H1 (cell line): ENCODE measurements at regions not wholly inside any gene's neighbourhood (a gene's known extent, or its start where the extent isn't known, plus 50 kb on each side); places are given as distances from the start of the nearest gene placed in this dataset.

ENCODE experiments used
- CREB1 ChIP-seq: IDR thresholded peaks from 2 replicates; pipeline ENCODE4 v1.6.1; 2012; ENCODE audit warnings: inconsistent platforms
- JUN ChIP-seq: IDR thresholded peaks from 2 replicates; pipeline ENCODE4 v1.6.1; 2011; ENCODE audit warnings: low read depth, mild to moderate bottlenecking, improper control_type of control experiment, low read length
- SIX5 ChIP-seq: IDR thresholded peaks from 2 replicates; pipeline ENCODE4 v1.6.1; 2011; ENCODE audit warnings: mild to moderate bottlenecking, low read depth, low read length
- TAF1 ChIP-seq: IDR thresholded peaks from 2 replicates; pipeline ENCODE4 v1.6.1; 2011; ENCODE audit warnings: mild to moderate bottlenecking, low read depth, low read length
- TF ChIP-seq, protein P1 (sequence below): IDR thresholded peaks from 2 replicates; pipeline ENCODE4 v1.6.1; 2011; ENCODE audit warnings: low read length, improper control_type of control experiment

- TF ChIP-seq, protein P1, sequence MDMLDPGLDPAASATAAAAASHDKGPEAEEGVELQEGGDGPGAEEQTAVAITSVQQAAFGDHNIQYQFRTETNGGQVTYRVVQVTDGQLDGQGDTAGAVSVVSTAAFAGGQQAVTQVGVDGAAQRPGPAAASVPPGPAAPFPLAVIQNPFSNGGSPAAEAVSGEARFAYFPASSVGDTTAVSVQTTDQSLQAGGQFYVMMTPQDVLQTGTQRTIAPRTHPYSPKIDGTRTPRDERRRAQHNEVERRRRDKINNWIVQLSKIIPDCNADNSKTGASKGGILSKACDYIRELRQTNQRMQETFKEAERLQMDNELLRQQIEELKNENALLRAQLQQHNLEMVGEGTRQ: no peak
- TF ChIP-seq CREB1 (no peak), TAF1 (no peak), SIX5 (no peak), JUN (no peak)
Observed at GRCh38 chr5:68027519-68027918, 188.0 kb upstream of the PIK3R1 start (continued).
